ENCODE measurements at regions not wholly inside any gene's neighbourhood (a gene's known extent, or its start where the extent isn't known, plus 50 kb on each side); places are given as distances from the start of the nearest gene placed in this dataset.

DNA sequence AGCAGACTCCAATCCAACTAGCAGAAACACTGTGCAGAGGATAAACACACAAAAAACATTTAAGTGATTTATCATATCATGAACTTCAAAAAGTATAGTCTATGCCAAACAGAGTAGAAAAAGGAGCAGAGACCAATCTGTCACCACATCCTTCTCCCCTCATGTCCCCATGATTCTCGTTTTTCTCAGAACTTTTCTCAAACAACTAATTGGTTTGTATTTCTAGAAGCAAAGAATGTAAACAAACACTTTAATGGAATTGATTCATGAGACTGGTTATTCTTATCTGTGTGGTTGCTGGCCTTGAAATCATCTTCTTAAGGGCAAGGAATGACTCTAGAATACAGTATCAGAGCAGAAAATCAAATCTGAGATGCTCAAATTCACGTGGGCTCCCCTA, 294.2 kb upstream of the THBS1 start:
- no peak overlapping the region for H3K27ac ChIP-seq (ENCODE audit: low read depth, low read length)
- peaks cover 24% of the 10 kb centered on the region for H3K4me1 ChIP-seq (ENCODE audit: control insufficient read depth, insufficient read depth, low read length, unreplicated experiment)
- H3K36me3 ChIP-seq (ENCODE audit: insufficient read depth, low read length), result no peaks in the 10 kb centered on the region
- no peak overlapping the region for H3K4me3 ChIP-seq (ENCODE audit: low read depth, low read length)
- no peaks in the 10 kb centered on the region for H3K79me2 ChIP-seq (ENCODE audit: control insufficient read depth, insufficient read depth, low read length, unreplicated experiment)
- H3K27me3 ChIP-seq (ENCODE audit: insufficient read depth, low read length), result no peaks in the 10 kb centered on the region
- H2AFZ ChIP-seq (ENCODE audit: low read length, unreplicated experiment), result no peak overlapping the region

DNA sequence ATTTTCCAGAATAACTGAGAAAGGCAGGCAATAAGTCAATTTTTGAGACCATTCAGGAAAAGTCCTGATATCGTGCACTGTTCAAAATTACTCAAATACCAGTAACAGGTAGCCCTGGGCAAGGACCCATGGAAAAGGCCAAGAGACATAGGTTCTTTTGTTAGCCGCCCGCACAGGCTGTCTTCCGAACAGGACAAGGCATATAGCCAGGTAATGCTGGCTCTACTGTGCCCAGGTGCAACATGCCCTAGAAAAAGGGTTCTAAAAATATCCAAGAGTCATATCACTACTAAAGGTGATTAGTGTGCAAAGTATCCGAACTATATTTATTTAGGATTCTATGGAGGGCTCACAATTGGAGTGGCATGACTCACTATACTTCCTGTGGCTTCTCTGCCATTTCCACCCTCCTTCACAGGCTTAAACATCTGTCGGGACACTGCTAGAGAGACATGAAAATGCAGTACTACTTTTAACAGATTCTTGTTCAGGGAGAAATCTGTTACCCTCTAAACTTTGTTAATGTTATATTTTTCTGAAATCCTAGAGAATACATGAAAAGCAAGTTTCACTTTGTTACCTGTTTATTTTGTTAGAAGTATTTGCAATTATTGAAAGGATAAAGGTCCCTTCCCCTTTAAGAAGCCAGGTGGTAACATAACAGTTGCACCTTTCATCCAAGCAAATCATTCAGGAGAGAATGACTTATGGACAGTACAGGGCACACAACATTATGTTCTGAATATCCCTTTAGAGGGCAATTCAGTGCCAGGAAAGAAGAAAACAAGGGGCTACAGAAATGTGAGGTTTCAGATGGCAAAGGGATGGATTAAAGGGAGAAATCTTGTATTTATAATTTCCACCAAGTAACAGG, 293.3 kb upstream of the THBS1 start:
- H3K4me3 ChIP-seq (ENCODE audit: low read depth, low read length), result peak overlapping the region; percentile 31; the same call in 1 of the 2 replicates
- no peak overlapping the region for H3K27ac ChIP-seq (ENCODE audit: low read depth, low read length)
- H3K36me3 ChIP-seq (ENCODE audit: insufficient read depth, low read length), result no peaks in the 10 kb centered on the region; the same call in 1 of the 2 replicates
- no peaks in the 10 kb centered on the region for H3K79me2 ChIP-seq (ENCODE audit: control insufficient read depth, insufficient read depth, low read length, unreplicated experiment)
- H2AFZ ChIP-seq (ENCODE audit: low read length, unreplicated experiment), result peak overlapping the region; percentile 20
- peaks cover 24% of the 10 kb centered on the region for H3K4me1 ChIP-seq (ENCODE audit: control insufficient read depth, insufficient read depth, low read length, unreplicated experiment)
- no peaks in the 10 kb centered on the region for H3K27me3 ChIP-seq (ENCODE audit: insufficient read depth, low read length)

DNA sequence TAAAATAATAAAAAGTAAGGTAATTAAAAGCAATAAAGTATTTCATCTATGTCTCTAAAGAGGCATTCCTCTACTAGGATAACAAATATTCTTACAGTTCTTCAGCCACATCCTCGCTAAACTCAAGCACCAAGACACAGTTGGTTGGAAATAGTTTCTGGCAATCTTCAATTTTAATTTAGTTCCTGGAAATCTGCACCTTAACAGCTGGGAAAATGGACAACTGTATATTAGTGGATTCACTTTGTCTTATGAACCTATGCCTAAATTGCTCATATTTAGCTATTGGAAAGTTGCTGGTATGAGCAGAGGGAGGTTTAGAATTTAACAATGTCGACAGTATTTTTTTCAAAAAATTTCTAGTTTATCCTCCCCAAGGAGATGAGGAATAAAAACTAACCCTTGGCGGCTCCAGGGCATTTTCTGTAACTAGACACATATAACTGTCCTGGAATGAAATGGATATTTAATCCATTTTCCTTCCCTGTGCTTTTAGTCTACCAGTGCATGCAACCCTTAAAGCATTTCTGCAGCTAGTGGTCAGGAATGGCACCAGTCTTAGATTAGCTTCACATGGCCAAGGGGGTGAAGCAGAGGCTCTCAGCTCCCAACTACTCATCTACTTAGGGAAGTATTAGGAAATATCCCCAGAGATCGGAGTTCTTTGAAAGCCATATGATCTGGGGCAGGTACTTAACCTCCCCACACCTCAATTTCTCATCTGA, 290.0 kb upstream of the THBS1 start:
- H2AFZ ChIP-seq (ENCODE audit: low read length, unreplicated experiment), result no peak overlapping the region
- no peak overlapping the region for H3K27ac ChIP-seq (ENCODE audit: low read depth, low read length)
- H3K4me1 ChIP-seq (ENCODE audit: control insufficient read depth, insufficient read depth, low read length, unreplicated experiment), result peaks cover 16% of the 10 kb centered on the region
- no peaks in the 10 kb centered on the region; the same call in 1 of the 2 replicates for H3K36me3 ChIP-seq (ENCODE audit: insufficient read depth, low read length)
- no peaks in the 10 kb centered on the region for H3K27me3 ChIP-seq (ENCODE audit: insufficient read depth, low read length)
- no peak overlapping the region for H3K4me3 ChIP-seq (ENCODE audit: low read depth, low read length)
- H3K79me2 ChIP-seq (ENCODE audit: control insufficient read depth, insufficient read depth, low read length, unreplicated experiment), result no peaks in the 10 kb centered on the region

- H3K27me3 ChIP-seq (ENCODE audit: insufficient read depth, low read length), result no peaks in the 10 kb centered on the region
- no peaks in the 10 kb centered on the region; the same call in 1 of the 2 replicates for H3K36me3 ChIP-seq (ENCODE audit: insufficient read depth, low read length)
- no peak overlapping the region for H2AFZ ChIP-seq (ENCODE audit: low read length, unreplicated experiment)
- no peak overlapping the region for H3K27ac ChIP-seq (ENCODE audit: low read depth, low read length)
- H3K4me3 ChIP-seq (ENCODE audit: low read depth, low read length), result no peak overlapping the region
- peaks cover 15% of the 10 kb centered on the region for H3K4me1 ChIP-seq (ENCODE audit: control insufficient read depth, insufficient read depth, low read length, unreplicated experiment)
- no peaks in the 10 kb centered on the region for H3K79me2 ChIP-seq (ENCODE audit: control insufficient read depth, insufficient read depth, low read length, unreplicated experiment)
Measured at GRCh38 chr15:39291690-39292089, 289.2 kb upstream of the THBS1 start.

- Histone ChIP-seq H2AFZ (ENCODE audit: low read length, unreplicated experiment) (no peak overlapping the region), H3K4me3 (ENCODE audit: low read depth, low read length) (no peak overlapping the region), H3K27ac (ENCODE audit: low read depth, low read length) (no peak overlapping the region), H3K4me1 (ENCODE audit: control insufficient read depth, insufficient read depth, low read length, unreplicated experiment) (peaks cover 23% of the 10 kb centered on the region), H3K27me3 (ENCODE audit: insufficient read depth, low read length) (no peaks in the 10 kb centered on the region), H3K79me2 (ENCODE audit: control insufficient read depth, insufficient read depth, low read length, unreplicated experiment) (no peaks in the 10 kb centered on the region), H3K36me3 (ENCODE audit: insufficient read depth, low read length) (no peaks in the 10 kb centered on the region; the same call in 1 of the 2 replicates)
Measured at GRCh38 chr15:39296955-39297354, 283.9 kb upstream of the THBS1 start.

DNA sequence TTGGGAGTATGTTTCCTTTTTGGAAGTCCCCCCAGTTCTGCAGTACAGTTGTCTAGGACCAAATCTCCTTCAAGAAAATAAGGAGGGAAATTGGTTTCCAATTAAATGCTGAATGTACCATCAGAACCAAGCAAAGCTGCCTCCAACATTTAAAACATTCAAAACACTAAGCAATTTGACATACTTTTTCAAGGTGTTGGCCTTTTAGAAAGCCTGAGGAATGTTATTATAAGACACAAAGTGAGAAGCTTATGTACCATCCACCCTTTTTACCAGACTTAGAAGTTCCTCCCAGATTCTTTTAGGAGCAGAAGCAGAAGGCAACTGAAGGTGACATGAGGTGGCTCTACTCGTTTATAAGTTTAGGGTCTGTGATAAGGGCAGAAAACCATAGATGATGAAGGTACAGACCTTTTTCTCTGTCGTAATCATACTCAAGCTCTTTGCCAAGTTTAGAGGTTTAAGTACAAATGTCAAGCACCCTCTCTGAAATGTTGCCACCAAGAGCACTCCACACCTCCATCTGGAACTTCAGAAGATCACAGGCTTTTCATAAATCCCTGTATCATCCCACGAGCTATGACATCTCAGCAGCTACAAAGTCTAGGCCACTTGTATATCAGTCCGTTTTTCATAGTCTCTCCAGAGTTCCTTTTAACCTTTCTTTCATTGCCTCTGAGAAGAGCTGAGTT, 282.5 kb upstream of the THBS1 start:
- H3K27me3 ChIP-seq (ENCODE audit: insufficient read depth, low read length), result no peaks in the 10 kb centered on the region
- no peaks in the 10 kb centered on the region for H3K36me3 ChIP-seq (ENCODE audit: insufficient read depth, low read length)
- H3K79me2 ChIP-seq (ENCODE audit: control insufficient read depth, insufficient read depth, low read length, unreplicated experiment), result no peaks in the 10 kb centered on the region
- no peak overlapping the region for H3K27ac ChIP-seq (ENCODE audit: low read depth, low read length)
- no peak overlapping the region for H2AFZ ChIP-seq (ENCODE audit: low read length, unreplicated experiment)
- peaks cover 25% of the 10 kb centered on the region for H3K4me1 ChIP-seq (ENCODE audit: control insufficient read depth, insufficient read depth, low read length, unreplicated experiment)
- H3K4me3 ChIP-seq (ENCODE audit: low read depth, low read length), result no peak overlapping the region

GRCh38 chr15:39299486-39300267, 281.2 kb upstream of the THBS1 start:
- no peaks in the 10 kb centered on the region for H3K27me3 ChIP-seq (ENCODE audit: insufficient read depth, low read length)
- no peaks in the 10 kb centered on the region for H3K79me2 ChIP-seq (ENCODE audit: control insufficient read depth, insufficient read depth, low read length, unreplicated experiment)
- no peak overlapping the region for H2AFZ ChIP-seq (ENCODE audit: low read length, unreplicated experiment)
- H3K27ac ChIP-seq (ENCODE audit: low read depth, low read length), result peak overlapping the region; percentile 82
- H3K4me3 ChIP-seq (ENCODE audit: low read depth, low read length), result no peak overlapping the region
- peaks cover 25% of the 10 kb centered on the region for H3K4me1 ChIP-seq (ENCODE audit: control insufficient read depth, insufficient read depth, low read length, unreplicated experiment)
- no peaks in the 10 kb centered on the region for H3K36me3 ChIP-seq (ENCODE audit: insufficient read depth, low read length)

- Histone ChIP-seq H3K36me3 (ENCODE audit: insufficient read depth, low read length) (no peaks in the 10 kb centered on the region), H3K4me1 (ENCODE audit: control insufficient read depth, insufficient read depth, low read length, unreplicated experiment) (peaks cover 25% of the 10 kb centered on the region), H2AFZ (ENCODE audit: low read length, unreplicated experiment) (no peak overlapping the region), H3K27me3 (ENCODE audit: insufficient read depth, low read length) (no peaks in the 10 kb centered on the region), H3K4me3 (ENCODE audit: low read depth, low read length) (peak overlapping the region; percentile 3; the same call in 1 of the 2 replicates), H3K27ac (ENCODE audit: low read depth, low read length) (peak overlapping the region; percentile 82), H3K79me2 (ENCODE audit: control insufficient read depth, insufficient read depth, low read length, unreplicated experiment) (no peaks in the 10 kb centered on the region)
Measured at GRCh38 chr15:39300451-39301153, 280.3 kb upstream of the THBS1 start.

GRCh38 chr15:39301589-39301999, 279.3 kb upstream of the THBS1 start:
- Histone ChIP-seq H3K36me3 (ENCODE audit: insufficient read depth, low read length) (no peaks in the 10 kb centered on the region), H3K4me1 (ENCODE audit: control insufficient read depth, insufficient read depth, low read length, unreplicated experiment) (peaks cover 25% of the 10 kb centered on the region), H3K4me3 (ENCODE audit: low read depth, low read length) (no peak overlapping the region), H3K27me3 (ENCODE audit: insufficient read depth, low read length) (no peaks in the 10 kb centered on the region), H3K27ac (ENCODE audit: low read depth, low read length) (peak overlapping the region; percentile 82), H3K79me2 (ENCODE audit: control insufficient read depth, insufficient read depth, low read length, unreplicated experiment) (no peaks in the 10 kb centered on the region), H2AFZ (ENCODE audit: low read length, unreplicated experiment) (no peak overlapping the region)

All from ACC112 (cell line).